NCI-H2196 treated with DMSO at 0.1 percent for 48 hours (cell line): ENCODE measurements at regions not wholly inside any gene's neighbourhood (a gene's known extent, or its start where the extent isn't known, plus 50 kb on each side); places are given as distances from the start of the nearest gene placed in this dataset.
"Not testable (repeated sequence)": the region's sequence is repeated elsewhere in the genome, so short reads cannot be mapped to it uniquely, and the experiment has no call there.

Source experiments
- DNase-seq: peaks from one replicate; lab custom pipeline; 2025; ENCODE audit not compliant: unreplicated experiment; lab: John Stamatoyannopoulos, UW

- DNase-seq = no peak
These were observed 574.1 kb downstream of the PRKD1 start for GRCh38 chr14:29353513-29353912.

- DNase-seq = no peak
These were observed 573.2 kb downstream of the PRKD1 start for GRCh38 chr14:29354486-29354885.

- DNase-seq = no peak
These were observed 572.3 kb downstream of the PRKD1 start for GRCh38 chr14:29355331-29355730.

GRCh38 chr14:29355846-29356245 is 571.8 kb downstream of the PRKD1 start:
- DNase-seq = no peak

- no peak for DNase-seq
These were observed 567.0 kb downstream of the PRKD1 start for GRCh38 chr14:29360656-29361055.

GRCh38 chr14:29370024-29370423 is 557.6 kb downstream of the PRKD1 start:
- DNase-seq = no peak

- no peak for DNase-seq
These were observed 551.4 kb downstream of the PRKD1 start for GRCh38 chr14:29376237-29376636.

- no peak for DNase-seq
These were observed 546.8 kb downstream of the PRKD1 start for GRCh38 chr14:29380826-29381225.

- no peak for DNase-seq
These were observed 539.1 kb downstream of the PRKD1 start for GRCh38 chr14:29388571-29388970.

- no peak for DNase-seq
These were observed 537.4 kb downstream of the PRKD1 start for GRCh38 chr14:29390081-29390832.

GRCh38 chr14:29391231-29391630 is 536.4 kb downstream of the PRKD1 start:
- no peak for DNase-seq

- no peak for DNase-seq
These were observed 535.8 kb downstream of the PRKD1 start for GRCh38 chr14:29391801-29392200.

GRCh38 chr14:29392287-29392686 is 535.4 kb downstream of the PRKD1 start:
- no peak for DNase-seq

GRCh38 chr14:29403091-29403490 is 524.6 kb downstream of the PRKD1 start:
- DNase-seq = no peak

GRCh38 chr14:29410581-29410980 is 517.1 kb downstream of the PRKD1 start:
- no peak for DNase-seq

- DNase-seq = not testable (repeated sequence)
These were observed 512.7 kb downstream of the PRKD1 start for GRCh38 chr14:29414931-29415330.

- no peak for DNase-seq
These were observed 507.9 kb downstream of the PRKD1 start for GRCh38 chr14:29419736-29420135.

- DNase-seq = no peak
These were observed 506.4 kb downstream of the PRKD1 start for GRCh38 chr14:29421156-29421728.

- no peak for DNase-seq
These were observed 501.8 kb downstream of the PRKD1 start for GRCh38 chr14:29425705-29426482.

- DNase-seq = no peak
These were observed 485.0 kb downstream of the PRKD1 start for GRCh38 chr14:29442696-29443095.

GRCh38 chr14:29444216-29444615 is 483.4 kb downstream of the PRKD1 start:
- no peak for DNase-seq

- no peak for DNase-seq
These were observed 482.8 kb downstream of the PRKD1 start for GRCh38 chr14:29444805-29445204.
